ENCODE measurements at regions not wholly inside any gene's neighbourhood (a gene's known extent, or its start where the extent isn't known, plus 50 kb on each side); places are given as distances from the start of the nearest gene placed in this dataset.

DNA sequence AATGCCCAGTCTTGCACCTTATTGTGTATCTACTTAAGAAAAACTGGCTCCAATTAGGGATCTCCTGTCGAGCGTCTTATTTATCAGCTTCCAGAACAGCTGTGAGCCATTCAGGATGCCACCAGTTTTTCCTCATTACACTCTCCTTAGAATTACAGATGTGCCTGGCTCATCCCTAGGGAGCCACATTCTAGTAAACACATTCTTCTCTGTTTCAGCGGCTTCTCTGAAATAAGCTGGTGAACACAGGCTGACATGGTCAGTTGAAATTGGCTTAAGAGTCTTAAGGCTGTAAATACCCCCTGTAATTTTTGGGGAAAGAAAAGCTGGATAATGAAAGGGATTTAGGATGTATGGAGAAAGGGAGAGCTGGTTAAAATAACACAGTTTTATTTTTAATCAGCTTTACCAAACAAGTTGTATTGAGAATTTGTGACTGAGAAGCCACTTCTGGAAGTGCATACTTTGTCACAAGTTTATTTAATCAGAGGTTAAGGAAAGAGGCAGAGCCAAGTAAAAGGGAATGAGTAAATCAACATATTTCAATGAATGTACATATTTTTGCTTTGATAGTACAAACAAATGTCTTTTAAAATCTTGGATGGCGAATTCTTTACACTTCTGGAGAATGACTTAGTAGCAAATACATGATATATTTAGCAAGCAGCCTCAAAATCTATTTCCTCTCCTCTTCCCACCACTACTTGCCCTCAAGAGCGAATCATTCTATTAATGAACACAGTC, 562.0 kb upstream of the GOT2 start:
- TF ChIP-seq, protein P1, sequence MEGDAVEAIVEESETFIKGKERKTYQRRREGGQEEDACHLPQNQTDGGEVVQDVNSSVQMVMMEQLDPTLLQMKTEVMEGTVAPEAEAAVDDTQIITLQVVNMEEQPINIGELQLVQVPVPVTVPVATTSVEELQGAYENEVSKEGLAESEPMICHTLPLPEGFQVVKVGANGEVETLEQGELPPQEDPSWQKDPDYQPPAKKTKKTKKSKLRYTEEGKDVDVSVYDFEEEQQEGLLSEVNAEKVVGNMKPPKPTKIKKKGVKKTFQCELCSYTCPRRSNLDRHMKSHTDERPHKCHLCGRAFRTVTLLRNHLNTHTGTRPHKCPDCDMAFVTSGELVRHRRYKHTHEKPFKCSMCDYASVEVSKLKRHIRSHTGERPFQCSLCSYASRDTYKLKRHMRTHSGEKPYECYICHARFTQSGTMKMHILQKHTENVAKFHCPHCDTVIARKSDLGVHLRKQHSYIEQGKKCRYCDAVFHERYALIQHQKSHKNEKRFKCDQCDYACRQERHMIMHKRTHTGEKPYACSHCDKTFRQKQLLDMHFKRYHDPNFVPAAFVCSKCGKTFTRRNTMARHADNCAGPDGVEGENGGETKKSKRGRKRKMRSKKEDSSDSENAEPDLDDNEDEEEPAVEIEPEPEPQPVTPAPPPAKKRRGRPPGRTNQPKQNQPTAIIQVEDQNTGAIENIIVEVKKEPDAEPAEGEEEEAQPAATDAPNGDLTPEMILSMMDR (IDR thresholded peaks at IDR 0.05; ENCODE audit: insufficient read depth, low read length, poor library complexity, severe bottlenecking), result no peak
- DNase-seq (ENCODE audit: extremely low read depth, insufficient read length), result no peak
- Histone ChIP-seq H3K27me3 (replicated peaks; ENCODE audit: control insufficient read depth, insufficient read depth, low read length) (no peaks in the 10 kb centered on the region), H3K4me3 (replicated peaks; ENCODE audit: low read depth, low read length) (no peak overlapping the region), H3K36me3 (ENCODE audit: control insufficient read depth, insufficient read depth, low read length) (no peaks in the 10 kb centered on the region)

DNA sequence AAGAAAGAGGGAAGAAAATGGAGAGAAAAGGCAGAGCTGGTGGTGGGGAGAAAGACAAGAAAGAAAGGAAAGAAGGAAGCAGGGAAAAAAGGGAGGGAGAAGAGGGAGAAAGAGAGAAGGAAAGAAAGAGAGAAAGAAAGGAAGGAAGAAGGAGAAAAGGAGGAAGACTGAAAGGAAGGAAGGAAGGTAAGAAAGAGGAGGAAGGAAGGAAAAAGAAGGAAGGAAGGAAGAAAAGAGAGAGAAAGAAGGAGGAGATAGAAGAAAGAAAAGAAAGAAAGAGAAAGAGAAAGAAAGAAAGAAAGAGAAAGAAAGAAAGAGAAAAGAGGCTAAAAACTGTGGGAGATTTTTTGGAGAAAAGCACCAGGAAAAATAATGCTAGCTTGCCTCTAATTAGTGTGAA, 561.4 kb upstream of the GOT2 start:
- TF ChIP-seq, protein P1 (IDR thresholded peaks at IDR 0.05; ENCODE audit: insufficient read depth, low read length, poor library complexity, severe bottlenecking), result no peak
- no peaks in the 10 kb centered on the region for H3K36me3 ChIP-seq (ENCODE audit: control insufficient read depth, insufficient read depth, low read length)
- H3K27me3 ChIP-seq (replicated peaks; ENCODE audit: control insufficient read depth, insufficient read depth, low read length), result no peaks in the 10 kb centered on the region
- no peak overlapping the region for H3K4me3 ChIP-seq (replicated peaks; ENCODE audit: low read depth, low read length)
- no peak for DNase-seq (ENCODE audit: extremely low read depth, insufficient read length)

DNA sequence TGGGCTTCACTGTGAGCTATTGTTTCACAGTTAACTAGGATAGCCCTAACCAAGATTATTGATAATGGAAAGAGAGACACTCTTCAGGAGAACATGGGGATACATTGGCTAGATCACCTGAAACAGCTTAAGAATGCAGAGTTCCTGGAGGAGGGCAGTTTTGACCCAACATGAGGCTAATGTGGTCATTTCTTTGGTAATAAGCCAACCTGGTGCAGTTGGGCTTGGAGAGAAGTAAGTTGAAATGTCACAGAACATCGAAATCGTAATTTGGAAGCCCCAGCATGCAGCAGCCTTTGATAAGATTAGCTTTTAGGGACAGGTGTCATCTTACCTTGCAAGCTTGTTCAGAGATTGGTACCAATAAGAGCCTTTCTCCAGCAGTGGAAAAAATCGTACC, 556.6 kb upstream of the GOT2 start:
- Histone ChIP-seq H3K4me3 (replicated peaks; ENCODE audit: low read depth, low read length) (no peak overlapping the region), H3K36me3 (ENCODE audit: control insufficient read depth, insufficient read depth, low read length) (no peaks in the 10 kb centered on the region), H3K27me3 (replicated peaks; ENCODE audit: control insufficient read depth, insufficient read depth, low read length) (no peaks in the 10 kb centered on the region)
- no peak for DNase-seq (ENCODE audit: extremely low read depth, insufficient read length)
- TF ChIP-seq, protein P1 (IDR thresholded peaks at IDR 0.05; ENCODE audit: insufficient read depth, low read length, poor library complexity, severe bottlenecking), result no peak

DNA sequence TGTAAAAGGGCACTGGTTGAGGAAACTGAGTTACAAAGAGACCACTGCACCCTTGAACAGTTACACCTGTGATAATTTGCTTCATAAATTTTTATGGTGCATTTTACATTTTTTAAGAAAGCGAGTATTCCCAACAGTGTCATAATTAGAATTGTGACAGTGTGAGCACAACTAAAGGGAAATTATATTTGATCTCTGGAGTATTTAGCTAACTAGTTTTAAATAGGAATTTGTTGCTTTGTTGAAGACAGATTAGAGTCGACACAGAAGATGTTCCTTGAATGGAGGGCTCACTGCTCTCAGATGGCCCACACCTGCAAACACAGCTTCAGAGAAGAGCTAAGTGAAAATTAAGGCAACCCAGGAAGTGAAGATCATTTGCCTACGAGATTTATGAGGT, 555.0 kb upstream of the GOT2 start:
- TF ChIP-seq, protein P1 (IDR thresholded peaks at IDR 0.05; ENCODE audit: insufficient read depth, low read length, poor library complexity, severe bottlenecking), result no peak
- DNase-seq (ENCODE audit: extremely low read depth, insufficient read length), result no peak
- Histone ChIP-seq H3K36me3 (ENCODE audit: control insufficient read depth, insufficient read depth, low read length) (no peaks in the 10 kb centered on the region), H3K4me3 (replicated peaks; ENCODE audit: low read depth, low read length) (no peak overlapping the region), H3K27me3 (replicated peaks; ENCODE audit: control insufficient read depth, insufficient read depth, low read length) (no peaks in the 10 kb centered on the region)

DNA sequence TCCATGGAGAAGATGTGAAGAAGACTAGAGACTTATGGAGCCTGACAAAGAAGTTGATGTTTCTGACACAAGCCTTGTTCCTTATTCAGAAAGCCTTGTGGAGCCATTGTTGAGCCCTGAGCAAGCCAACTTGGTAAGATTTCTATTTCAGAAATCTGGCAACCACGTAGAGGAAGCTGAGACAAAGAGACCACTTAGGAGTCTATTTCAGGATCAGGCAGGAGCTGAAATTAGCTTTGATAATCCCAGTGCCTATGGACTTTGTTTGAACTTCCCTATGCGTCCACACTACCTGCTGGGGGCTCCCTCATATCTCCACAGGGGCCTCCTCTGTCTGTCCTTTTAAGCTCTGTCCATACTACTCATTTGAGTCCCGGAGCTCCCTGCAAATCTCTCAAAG, 540.0 kb upstream of the GOT2 start:
- H3K4me3 ChIP-seq (replicated peaks; ENCODE audit: low read depth, low read length), result no peak overlapping the region
- no peaks in the 10 kb centered on the region for H3K36me3 ChIP-seq (ENCODE audit: control insufficient read depth, insufficient read depth, low read length)
- no peaks in the 10 kb centered on the region for H3K27me3 ChIP-seq (replicated peaks; ENCODE audit: control insufficient read depth, insufficient read depth, low read length)
- TF ChIP-seq, protein P1 (IDR thresholded peaks at IDR 0.05; ENCODE audit: insufficient read depth, low read length, poor library complexity, severe bottlenecking), result no peak
- DNase-seq (ENCODE audit: extremely low read depth, insufficient read length), result no peak

DNA sequence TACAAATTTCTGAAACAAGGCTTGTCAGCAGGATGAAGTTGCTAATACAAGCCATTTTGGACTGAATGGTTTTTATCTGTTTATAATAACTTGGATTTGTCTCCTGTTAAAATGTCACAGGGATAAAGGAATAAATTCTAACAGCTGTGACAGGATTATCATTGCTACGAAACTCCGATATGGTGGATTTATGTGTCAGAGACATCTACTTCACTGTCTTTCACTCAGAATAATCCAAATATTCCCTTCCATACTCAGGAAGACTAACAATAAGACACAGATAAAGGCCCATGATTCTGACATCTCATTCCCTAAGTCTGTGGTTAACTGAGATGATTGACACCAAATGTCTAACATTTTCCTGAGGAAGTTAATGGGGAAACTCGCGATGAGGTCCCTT, 529.8 kb upstream of the GOT2 start:
- no peaks in the 10 kb centered on the region for H3K36me3 ChIP-seq (ENCODE audit: control insufficient read depth, insufficient read depth, low read length)
- DNase-seq (ENCODE audit: extremely low read depth, insufficient read length), result no peak
- TF ChIP-seq, protein P1 (IDR thresholded peaks at IDR 0.05; ENCODE audit: insufficient read depth, low read length, poor library complexity, severe bottlenecking), result no peak
- no peaks in the 10 kb centered on the region for H3K27me3 ChIP-seq (replicated peaks; ENCODE audit: control insufficient read depth, insufficient read depth, low read length)
- no peak overlapping the region for H3K4me3 ChIP-seq (replicated peaks; ENCODE audit: low read depth, low read length)

Data from GM06990 (cell line).